ENCODE measurements at regions not wholly inside any gene's neighbourhood (a gene's known extent, or its start where the extent isn't known, plus 50 kb on each side); places are given as distances from the start of the nearest gene placed in this dataset.

DNA sequence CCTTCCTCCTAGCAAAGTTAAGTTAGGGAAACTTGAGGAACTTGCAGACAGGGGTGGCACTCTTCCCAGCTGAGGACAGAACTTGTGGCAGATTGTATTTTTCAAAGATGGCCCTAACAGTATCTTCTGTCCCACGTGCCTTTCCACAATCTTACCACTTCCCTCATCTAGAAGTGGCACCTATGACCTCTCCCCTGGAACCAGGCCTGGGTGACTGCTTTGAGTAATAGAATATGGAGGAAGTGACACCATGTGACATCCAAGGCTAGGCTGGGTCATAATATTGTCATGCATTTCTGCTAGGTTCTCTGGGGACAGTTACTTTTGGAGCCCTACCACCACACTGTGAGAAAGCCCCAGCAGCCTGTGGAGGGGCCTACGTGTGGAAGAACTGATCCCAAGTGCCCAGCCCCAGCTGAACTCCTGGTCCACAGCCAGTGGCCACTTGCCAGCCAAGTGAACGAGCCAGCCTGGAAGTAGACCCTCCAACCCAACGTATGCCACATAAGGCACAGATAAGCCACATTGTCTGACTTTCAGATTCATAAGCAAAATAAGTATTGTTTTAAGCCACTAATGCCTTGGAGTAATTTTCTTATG is 193.7 kb downstream of the PTPN20 start:
- no peak for DNase-seq (ENCODE audit: low read depth)

DNA sequence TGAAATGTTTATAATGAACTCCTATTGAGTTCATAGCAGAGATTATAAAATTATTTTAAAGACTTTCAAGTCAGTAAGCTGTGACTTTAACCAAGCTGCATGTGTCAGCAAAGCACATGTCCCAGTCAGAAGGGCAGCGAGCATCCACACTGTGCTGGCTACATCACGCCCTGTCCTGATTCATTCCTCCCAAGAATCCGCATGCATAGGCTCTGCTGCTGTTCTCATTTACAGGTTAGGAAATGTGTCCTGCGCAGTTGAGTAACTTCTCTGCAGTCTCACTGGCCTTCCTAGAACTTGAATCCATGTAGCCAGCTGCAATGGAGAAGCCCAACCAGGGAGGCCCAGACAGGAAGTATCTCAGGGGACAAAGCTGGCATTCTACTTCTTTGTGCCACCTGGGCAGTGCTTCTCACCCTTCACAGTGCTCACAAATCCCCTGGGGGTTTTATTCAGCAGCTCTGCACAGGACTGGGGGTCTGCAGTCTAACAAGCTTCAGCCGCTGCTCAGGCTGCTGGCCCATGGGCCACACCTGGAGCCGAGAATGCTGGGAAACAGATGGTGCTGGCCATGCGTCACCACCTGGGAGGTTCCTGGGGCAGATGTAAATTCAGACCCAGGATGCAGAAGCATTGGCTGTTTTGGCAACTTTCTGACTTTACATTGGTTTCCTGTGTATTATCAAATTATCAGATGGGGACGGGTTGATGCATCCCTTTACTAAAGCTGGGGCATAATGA is 192.8 kb upstream of the GDF10 start:
- no peak for DNase-seq (ENCODE audit: low read depth)

DNA sequence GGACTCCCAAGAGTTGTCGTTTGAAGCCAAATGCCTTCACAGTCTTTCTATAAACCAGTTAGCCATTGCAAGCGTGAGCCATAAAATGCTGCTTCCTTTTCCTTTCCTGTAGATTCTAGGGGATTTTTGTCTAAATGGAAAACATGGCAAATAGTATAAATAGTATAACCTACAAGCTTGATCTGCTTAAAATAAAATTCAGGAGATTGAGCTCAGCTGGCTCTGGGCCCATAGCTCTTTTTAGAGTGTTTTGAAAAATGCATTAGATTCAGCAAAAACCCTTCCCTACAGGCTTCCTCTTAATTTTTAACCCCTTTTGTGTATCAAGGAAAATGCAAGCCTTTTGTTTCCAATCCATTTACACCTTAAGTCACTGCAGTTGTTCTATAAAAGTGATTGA is 190.1 kb upstream of the GDF10 start:
- no peak for DNase-seq (ENCODE audit: low read depth)

DNA sequence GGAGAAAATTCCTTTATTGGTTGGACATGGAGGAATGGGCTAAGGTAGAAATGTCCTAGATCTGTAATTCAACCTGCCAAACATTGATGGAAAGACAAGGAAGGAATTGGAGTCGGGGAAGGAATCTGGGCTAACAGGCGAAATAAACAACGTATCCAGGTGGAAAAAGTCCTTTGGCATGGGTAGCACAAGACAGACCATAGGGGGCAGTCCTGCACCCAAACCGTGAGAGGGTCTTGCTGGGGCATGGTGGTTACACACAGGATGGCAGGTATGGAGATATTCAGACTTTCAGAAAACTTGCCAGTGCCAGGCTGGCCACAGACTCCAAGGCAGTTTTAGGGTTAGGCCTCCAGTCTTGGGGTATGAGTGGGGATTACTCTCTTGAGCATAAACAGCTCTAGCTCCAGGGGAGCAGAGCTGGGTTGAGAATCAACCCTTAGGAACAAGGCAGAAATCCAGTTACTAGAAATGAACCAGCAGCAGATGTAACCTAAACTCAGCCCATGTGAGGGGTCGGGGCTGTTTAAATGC is 188.6 kb upstream of the GDF10 start:
- DNase-seq (ENCODE audit: low read depth) = no peak

DNA sequence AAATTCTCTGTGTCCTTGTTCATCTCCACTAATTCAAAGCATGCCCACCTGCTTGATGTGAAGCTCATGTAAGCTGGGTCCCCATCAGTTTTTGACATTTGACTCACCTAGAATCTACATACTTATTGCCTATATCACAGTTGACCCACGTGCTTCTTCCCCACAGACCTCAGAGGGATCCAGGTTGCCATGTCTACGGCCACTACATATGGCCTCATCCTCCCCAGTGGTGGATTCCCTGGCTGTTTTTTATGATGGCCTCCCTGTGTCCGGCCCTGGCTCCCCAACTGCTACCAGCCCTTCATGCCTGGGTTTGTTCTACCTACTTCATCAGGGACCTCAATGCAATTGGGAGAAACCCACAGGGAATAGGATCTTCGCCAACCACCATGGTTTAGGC is 187.4 kb upstream of the GDF10 start:
- no peak for DNase-seq (ENCODE audit: low read depth)

DNA sequence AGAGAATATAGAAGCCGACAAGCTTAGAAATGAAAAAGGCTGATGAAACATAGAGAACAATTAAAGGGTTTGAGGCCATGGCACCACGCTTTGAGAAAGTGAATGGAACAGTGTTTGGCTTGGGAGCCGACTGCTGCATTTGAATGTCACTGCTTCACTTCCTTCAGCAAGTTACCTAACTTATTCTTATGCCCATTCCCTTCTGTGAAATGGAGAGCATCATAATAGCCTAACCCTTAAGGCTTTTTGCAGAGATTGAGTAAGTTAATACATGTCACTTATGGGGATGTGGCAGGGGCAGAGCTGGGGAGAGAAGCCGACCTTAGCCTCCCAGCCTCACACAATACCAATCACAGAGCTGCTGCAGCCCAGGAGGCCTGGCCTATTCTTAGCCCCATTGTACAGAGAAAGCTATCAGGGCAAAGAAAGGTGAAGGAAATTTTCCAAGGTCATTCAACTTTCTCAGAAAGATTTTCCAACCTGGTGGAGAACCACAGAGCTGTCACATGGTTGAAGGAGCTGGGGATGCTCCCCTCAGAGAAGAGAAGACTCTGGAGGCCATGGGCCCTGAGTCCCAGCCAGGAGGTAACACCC is 186.0 kb upstream of the GDF10 start:
- DNase-seq (ENCODE audit: low read depth) = no peak

DNA sequence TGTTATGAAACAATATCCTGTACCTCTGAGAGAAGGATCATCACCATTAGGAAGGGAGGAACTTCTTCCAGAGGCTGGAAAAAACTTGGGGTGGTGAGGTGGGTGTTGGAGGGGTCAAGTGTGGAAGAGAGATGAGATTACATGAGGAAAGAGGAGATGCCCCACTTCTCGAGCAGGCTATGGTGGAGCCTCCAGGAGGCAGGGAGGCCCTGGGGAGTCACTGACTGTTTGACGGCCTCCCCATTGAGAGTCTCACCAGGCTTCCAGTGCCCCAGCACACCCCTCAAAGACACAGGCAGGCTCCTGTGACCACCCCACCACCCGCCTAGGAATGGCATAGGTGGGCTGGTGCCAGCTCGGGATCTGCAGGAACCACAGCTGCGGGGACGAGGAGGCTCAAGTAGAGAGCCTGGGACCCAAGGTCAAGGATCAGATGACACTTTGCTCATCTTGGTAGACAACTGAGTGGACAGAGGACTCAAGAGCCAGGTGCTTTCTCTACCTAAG is 185.3 kb upstream of the GDF10 start:
- no peak for DNase-seq (ENCODE audit: low read depth)

DNA sequence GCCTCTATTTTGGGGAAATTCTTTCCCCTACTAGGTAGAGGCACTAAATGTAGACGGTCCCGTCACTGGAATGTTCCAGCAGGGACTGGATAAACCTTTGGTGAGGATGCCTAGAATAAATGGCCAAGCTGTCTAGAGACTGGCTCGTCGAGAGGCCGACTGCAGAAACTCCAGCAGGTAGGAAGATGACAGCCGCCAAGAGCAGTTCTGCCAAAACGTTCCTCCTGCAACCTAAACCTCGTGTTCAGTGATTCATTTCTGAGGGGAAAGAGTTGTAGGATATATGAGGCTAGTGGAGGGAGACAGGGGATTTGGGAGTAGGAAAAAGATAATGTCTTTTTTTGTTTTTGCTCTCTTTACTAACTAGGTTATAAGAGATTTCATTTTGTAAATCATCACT is 184.7 kb upstream of the GDF10 start:
- no peak for DNase-seq (ENCODE audit: low read depth)

DNA sequence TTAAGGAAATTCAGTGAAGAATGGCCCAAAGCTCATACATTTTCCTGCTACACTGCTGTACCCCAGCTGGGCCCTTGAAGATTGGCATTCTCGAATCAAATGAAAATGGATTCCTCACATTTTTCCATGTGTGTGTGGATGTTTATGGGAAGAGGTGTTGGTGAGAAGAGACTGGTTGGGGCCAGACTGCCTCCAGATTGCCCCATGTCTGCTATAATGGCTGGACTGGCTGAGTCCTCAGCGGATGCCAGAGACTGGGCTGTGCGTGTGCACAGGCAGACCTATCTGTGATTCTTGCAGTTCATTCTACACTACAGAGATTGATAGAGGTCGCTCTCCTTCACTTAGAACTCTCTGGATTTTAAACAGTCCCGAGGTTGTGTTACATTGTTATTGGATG is 183.6 kb upstream of the GDF10 start:
- no peak for DNase-seq (ENCODE audit: low read depth)

DNA sequence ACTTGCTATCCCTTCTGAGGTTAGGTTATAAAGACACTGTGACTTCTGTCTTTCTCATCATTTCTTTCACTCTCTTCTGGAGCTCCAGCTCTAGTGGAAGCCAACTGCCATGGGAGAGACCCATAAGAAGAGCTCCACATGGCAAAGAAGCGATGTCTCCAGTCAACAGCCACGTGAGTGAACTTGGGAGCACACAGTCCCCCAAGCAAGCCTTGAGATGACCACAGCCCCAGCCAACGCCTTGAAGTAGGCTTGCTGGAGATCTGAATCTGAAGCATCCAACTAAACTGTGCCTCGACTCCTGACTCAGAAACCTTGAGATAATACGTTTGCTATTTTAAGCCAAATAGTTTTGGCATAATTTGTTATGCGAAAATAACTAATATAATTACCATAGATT is 181.7 kb upstream of the GDF10 start:
- no peak for DNase-seq (ENCODE audit: low read depth)

DNA sequence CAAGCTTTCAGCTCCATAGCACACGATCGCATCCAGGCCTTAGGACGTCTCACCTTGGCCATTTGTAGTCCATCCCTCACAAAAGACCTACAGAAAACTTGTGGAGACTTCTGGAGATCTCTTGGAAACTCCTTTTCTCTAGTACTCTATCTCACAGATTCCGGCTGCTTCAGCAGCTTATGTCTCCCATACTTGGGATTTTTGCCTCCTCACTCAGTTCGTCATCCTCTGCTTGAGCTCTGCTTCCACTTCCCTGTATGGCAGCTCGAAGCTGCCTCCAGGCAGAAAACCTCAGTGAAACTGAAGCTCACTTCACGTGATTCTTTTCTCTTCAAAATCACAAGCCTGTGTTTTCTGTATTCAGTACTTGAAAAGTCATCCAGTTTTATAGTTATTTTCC is 178.7 kb upstream of the GDF10 start:
- DNase-seq (ENCODE audit: low read depth) = no peak

DNA sequence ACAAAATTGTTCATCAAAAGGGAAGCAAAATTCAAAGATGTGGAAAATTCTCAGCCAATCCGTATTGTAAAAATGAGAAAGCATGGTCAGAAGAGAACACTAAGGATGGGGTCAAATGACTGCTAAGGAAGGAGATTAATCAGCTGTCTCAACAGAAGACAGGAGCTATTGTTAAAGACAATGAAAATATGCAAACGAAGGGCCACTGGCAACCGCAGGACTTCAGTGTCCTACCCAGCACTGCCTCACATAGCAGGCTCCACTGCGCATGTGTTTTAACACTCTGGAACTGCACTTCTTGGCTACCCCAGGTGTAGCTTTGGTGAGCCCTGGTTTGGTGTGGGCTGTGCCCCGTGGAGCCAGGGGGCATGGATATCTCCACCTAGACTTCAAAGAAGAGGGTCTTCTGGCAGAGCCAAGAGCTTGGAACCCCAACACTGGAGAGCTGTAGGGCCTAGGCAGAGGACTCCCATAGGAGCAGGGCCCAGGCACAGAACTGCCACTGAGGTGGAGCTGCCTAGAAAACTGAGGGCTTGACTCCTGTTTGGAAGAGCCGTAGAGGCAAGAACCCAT is 176.2 kb upstream of the GDF10 start:
- DNase-seq (ENCODE audit: low read depth) = no peak

DNA sequence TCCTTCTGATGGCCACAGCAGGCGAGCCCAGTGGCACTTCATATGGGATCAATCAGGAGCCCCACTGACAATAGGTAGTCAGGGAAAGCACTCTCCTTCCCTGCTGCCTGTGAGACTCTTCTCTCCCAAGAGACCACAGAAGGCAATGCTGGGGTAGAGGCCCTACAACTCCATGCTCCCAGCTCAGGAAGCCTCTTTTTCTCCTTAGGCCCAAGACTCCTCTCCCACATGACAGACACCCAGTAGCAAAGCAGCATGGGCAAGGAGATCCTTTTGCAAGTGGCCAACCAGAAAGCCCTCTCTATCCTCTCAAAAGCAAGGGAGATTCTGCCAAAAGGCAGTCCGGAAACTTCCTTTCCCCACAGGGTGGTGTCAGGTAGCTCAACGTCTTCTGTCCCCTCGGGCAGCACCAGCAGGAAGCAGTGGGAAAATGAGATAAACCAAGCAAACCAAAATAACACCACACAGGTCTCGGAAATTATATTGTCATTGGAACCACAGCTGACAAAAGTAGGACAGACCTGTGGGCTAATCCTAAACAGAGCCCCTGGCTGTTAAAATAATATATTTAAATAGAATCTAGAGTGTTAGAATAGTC is 172.7 kb upstream of the GDF10 start:
- no peak for DNase-seq (ENCODE audit: low read depth)

DNA sequence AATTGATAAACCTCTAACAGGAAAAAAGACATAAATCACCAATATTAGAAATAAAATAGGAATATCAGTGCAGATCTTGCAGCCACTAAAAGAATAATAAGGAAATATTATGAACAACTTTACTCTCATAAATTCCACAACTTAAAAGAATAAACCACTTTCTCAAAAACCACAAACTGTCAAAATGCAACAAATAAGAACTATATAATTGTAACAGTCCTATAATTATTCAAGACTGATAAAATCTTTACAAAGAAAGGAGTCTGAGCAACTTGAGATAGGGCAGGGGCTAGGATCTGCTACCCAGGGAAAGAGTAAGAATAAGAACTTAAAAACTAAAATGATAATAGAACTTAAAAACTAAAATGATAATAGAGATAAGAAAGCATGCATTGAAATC is 169.5 kb upstream of the GDF10 start:
- DNase-seq (ENCODE audit: low read depth) = no peak

DNA sequence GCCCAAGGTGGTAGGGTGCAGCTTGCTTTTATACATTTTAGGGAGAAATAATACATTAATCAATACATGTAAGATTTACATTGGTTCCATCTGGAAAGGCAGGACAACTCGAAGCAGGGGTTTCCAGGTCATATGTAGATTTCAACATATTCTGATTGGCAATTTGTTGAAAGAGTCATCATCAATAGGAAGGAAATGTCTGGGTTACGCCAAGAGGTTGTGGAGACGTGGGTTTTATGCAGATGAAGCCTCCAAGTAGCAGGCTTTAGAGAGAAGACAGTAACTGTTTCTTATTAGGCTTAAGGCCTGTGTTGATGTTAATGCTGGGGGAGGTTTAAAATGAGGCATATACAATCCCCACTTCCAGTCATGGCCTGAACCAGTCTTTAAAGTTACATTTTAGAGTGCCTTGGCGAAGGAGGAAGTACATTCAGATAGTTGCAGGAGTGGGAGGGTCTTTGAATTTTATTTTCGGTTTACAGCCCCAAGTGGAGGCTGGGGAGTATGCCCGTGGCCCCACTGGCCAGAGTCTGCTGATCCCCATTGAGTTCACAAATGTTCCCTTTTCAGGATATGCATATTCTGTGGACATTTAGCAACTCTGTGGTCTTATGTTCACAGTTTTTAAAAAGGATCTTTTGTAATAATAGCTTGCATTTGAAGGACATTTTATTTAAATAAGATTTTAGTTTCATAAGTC is 166.0 kb upstream of the GDF10 start:
- no peak for DNase-seq (ENCODE audit: low read depth)

DNA sequence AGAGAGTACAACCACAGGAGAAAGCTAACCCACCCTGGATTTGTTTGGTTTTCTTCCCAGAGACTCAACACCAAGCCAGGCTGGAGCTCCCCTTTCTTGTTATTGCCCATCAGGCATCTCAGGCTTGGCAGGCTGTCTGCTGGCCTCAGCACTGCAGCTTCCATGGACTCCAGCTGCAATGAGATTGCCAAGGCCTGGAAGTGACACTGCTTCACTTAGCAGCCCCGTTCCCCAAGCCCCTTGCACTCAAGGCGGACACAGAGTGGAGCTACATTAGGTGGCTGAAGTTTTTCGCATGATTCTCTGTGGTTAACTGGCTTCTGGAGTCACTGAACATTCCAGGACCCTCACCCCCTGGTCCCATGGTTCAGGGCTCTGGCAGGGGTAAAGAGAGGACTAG is 163.1 kb upstream of the GDF10 start:
- no peak for DNase-seq (ENCODE audit: low read depth)

DNA sequence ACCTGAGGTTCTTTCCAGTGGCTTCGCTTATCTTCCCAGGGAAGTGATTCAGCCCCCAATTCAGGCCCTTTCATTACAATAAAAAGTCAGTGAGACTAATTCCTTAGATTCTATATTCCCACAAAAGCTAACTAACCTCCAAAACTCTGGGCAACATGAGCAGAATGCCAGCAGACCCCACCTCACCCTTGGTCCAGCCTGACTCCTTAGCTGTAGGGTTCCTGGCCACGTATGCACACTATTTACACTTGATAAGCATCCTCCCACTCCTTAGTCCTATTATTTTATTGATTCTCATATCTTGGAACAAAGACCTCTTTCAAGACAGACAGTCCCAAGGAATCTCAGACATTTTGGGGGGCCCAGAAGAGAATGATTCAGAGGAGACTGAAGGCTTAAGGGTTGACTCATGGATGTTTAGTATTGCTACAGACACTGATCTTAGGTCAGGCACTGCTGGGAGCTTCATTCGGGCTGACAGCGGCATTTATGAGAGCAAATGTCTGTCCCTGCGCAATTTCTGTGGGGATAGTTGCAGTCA is 162.6 kb upstream of the GDF10 start:
- DNase-seq (ENCODE audit: low read depth) = no peak

DNA sequence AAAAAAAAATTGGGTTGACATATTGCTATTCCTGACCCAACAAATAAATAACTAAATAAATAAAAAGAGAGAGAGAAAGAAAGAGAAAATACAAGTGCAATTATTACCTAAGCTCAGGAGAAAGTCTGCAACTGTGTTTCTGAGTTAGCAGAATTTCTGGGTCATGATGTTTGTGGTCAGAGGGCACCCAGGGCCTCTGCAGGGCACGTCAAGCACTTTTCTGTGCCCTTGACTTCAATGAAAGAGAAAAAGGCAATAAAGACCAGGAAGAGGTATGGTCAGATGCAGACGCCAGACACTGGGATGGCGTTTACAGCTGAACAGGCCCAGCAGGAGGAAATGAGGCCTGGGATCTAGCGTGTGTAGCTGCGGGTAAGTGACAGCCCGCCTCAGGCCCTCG is 160.9 kb upstream of the GDF10 start:
- DNase-seq (ENCODE audit: low read depth) = no peak

DNA sequence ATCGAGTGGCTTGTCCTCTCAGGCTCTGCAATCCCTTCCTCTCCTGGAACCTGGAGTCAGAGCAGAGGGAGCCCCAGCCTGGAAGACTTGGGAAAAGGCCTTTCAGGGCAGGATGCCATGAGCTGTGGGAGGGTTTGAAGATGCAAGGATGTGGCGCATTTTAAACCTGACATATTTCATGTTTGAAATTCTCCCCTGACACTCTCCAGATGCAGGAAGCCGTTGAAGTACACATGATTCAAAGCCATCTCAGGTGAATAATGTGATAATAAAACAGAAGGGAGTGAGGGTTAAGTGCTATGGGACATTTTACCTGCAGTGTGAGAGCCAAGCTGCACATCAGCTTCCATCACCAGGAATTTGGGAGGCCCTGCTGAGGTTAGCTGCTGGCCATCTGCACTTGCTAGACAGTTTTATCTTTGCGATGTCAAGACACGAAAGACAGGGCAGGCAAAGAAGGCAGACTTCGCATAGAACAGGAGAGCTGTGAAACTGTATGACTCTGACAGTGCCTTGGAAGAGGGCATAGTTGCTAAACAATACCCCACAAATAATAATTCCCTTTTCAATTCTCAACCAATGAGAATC is 159.1 kb upstream of the GDF10 start:
- DNase-seq (ENCODE audit: low read depth) = no peak

DNA sequence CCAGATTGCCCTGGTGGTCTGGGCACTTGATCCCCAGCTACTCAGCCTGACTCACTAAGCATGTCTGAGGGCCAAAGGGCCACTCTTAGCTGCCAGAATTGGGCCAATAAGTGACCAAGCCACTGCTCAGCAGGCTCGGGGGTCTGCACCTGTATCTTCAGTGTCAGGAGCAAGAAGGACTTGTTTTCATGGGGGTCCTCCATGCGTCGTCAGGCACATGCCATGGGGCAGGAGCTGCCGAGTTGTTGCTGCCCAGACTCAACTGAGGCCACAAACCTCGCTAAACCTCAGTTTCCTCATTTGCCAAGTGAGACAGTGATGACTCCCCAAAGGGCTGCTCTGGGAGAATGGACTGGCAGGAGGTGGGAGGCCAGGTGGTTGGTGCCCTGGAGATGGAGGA is 158.6 kb upstream of the GDF10 start:
- no peak for DNase-seq (ENCODE audit: low read depth)

DNA sequence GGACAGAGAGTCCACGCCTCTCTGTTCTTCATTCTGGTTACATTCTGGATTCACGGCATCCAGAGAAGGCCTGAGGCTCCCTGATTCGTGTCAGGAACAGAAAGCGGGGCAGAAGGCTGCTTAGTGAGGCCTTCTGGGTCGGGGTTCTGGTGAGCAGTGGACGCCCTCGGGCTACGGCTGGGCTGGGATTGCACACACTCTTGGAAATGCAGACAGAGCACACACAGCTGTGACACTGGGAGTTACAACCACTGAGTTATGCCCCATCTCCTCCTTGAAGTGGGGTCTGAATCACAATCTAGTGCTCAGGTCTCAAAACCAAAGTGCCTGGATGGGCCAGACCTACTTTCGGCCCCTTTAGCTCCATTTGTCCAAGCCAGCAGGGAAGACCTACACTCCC is 156.9 kb upstream of the GDF10 start:
- no peak for DNase-seq (ENCODE audit: low read depth)

Measured in forelimb muscle (tissue), 1 donor.